ENCODE measurements at regions not wholly inside any gene's neighbourhood (a gene's known extent, or its start where the extent isn't known, plus 50 kb on each side); places are given as distances from the start of the nearest gene placed in this dataset.
"Not testable (repeated sequence)": the region's sequence is repeated elsewhere in the genome, so short reads cannot be mapped to it uniquely, and the experiment has no call there.

DNA sequence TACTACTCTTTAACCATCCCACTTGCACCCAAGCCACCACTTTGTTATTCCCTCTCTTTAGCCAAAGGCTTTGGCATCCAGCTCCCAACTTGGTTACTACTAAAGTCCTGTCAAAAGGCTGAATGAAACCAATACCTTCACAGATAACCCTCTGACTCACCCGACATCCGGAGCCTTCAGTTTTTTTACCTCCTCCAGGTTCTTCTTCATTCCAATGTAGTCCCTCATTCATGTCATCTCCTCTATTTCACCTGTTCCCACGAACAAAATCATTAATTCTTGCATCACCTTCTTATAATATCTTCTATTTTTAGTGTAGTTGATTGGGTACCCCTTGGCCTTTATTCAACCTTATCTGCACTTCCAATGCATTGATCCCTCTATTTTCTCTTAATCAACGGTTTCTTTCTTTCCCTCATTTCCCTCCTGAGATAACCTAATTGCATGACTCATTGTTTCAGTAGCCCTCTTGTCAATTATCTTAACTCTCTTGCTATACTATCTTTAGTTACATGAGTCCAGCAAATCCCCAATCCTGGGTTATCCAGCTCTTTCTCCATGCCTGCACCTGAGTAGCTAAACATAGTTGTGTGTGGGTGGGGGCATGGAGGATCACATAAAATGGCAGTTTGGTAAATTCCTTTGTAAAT lies 87.2 kb upstream of the COL1A2 start:
- no peak for DNase-seq (ENCODE audit: low spot score)

DNA sequence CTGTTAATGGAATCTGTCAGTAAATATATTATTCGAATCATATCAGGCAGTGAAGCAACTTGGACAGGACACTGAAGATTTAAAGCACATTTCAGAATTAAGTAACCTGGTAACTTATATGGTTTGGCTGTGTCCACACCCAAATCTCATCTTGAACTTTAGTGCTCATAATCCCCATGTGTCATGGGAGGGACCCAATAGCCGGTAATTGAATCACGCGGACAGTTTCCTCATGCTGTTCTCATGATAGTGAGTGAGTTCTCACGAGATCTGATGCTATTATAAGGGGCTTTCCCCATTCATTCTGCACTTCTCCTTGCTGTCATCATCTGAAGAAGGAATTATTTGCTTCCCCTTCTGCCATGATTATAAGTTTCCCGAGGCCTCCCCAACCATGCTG lies 83.2 kb upstream of the COL1A2 start:
- no peak for DNase-seq (ENCODE audit: low spot score)

DNA sequence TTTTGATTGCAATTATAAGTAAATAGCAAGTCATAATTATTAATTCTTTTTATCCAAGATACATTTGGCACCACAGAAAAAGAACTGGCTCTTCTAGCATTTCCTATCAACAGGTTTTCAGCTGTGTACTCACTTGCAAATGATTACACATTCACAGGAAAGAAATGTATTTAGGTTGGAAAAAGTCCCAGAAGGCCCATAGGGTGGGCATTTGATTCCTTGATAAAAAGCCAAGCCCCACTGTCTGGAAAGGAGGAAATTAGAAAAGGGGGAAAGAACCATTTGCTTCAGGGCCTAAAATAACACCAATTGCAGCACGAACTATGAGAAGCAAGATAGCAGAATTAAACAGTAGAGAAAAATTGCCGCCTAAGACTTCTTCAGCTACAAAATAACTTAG lies 80.8 kb upstream of the COL1A2 start:
- no peak for DNase-seq (ENCODE audit: low spot score)

DNA sequence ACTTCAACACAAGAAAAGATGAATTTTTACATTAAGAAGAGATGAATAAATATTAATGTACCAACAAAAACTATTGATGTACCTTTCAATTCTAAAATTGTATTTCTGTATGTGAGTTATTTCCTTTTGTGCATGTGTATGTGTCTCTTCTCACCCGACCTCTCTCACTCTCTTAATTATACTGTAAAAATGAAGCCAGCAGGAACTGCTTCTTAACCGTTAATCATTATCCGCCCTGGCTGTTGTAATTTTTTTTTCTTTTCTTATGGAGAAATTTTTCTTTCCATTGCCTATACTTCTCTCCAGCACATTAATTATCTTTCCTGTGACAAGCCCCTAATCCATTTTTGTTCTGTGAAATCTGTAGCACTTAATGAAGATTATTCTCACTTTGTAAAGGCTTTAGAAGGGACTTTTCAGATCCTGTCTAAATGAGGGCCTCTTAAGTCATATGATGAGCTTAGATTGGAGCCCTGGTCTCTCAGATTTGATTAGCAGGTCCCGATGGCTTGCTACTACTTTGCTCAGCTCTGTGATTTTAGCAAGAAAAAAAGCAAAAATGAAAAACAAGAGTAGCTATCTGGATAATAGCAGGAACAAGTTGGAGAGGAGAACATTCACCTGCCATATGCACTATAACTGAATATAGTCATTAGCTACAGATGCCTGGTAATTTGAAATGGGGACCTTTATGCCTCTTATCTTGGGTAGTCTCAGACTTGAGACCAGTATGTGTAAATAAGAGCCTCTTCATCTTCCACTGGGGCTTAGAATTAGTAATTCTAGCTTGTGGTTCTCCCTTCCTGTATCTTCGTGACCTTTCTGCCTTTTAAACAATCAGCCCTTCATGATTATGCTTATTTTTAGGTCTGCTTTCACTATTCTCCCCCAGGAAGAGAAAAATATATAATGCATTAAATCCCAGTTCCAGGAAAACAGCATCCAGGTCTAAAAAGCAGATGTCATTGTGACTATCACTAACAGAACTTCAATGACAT lies 80.0 kb upstream of the COL1A2 start:
- peak; percentile 48 for DNase-seq (ENCODE audit: low spot score)

DNA sequence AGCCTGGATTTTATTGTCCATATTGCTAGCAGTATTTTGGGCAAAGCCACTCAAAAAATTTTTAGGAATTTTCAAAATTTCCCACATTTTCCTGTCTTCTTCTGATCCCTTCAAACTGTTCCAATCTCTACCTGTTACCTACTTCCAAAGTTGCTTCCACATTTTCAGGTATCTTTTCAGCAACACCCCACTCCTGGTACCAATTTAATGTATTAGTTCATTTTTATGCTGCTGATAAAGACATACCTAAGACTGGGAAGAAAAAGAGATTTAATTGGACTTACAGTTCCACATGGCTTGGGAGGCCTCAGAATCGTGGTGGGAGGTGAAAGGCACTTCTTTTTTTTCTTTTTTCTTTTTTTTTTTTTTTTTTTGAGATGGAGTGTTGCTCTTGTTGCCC lies 73.6 kb upstream of the COL1A2 start:
- not testable (repeated sequence) for DNase-seq (ENCODE audit: low spot score)

DNA sequence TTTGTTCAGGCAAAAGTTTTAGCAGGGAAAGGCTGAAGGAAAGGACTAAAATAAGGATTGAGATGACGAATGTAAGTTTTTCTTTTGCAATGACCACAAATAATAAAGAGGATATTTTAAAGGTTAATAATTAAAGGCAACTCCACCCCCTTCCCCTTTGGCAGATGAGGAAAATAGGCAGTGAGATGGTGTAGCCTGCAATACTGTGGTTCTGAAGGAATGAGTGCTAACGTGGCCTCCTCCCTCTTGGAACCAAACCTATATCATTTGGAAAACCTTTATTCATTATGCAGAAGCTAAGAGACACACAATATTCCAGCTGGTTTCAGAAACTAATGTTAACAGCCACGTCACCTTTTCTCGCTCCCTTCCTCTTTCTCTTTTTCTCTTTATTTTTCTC lies 70.9 kb upstream of the COL1A2 start:
- DNase-seq (ENCODE audit: low spot score), result no peak

DNA sequence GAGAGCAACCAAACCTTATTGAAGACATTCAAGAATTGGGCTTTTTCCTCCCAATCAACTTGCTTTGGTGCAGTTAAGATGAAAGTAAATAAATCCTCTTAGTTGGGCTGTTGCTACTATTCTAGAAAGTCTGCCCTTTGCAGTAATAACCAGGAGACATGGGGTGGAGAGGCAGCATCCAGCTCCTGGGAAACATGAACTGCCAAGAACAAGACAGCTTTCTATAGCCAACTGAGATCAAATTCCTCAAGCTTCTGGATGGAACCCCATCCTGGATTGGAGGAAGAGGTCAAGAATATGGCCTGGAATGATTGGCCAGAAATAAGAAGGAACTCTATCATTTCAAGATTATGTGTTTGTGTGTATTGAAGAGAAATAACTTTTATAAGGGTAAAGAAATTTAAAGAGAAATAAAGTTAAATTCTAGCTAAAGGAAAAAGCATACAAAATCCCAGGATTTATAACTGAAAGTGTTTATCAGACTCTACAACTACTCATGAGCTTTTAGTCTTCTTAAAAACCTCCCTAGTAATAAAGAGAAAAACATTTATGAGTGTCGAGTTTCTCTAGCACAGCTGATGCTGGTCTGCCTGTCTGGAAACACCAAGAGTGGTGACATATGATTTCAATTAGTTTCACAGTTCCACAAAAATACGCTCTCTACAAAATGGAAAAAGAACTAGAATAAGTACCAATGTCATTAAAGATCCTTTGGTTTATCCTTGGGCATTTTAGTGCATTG lies 70.1 kb upstream of the COL1A2 start:
- DNase-seq (ENCODE audit: low spot score), result no peak

DNA sequence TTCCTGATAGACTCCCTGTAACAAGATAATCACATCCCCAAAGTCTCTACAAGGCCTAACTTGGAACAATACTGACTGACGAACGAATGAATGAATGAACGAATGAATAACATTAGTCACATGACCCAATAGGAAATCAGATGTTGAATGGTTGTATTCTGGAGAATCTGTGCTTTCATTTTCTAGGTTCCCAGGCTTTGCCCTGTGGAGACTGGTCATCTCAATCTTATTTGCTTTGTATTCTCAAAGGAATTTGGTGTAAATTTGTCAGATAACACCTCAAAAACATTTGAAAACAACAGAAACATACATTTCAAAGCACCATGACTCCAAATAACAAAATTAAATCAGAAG lies 69.6 kb upstream of the COL1A2 start:
- DNase-seq (ENCODE audit: low spot score), result no peak

DNA sequence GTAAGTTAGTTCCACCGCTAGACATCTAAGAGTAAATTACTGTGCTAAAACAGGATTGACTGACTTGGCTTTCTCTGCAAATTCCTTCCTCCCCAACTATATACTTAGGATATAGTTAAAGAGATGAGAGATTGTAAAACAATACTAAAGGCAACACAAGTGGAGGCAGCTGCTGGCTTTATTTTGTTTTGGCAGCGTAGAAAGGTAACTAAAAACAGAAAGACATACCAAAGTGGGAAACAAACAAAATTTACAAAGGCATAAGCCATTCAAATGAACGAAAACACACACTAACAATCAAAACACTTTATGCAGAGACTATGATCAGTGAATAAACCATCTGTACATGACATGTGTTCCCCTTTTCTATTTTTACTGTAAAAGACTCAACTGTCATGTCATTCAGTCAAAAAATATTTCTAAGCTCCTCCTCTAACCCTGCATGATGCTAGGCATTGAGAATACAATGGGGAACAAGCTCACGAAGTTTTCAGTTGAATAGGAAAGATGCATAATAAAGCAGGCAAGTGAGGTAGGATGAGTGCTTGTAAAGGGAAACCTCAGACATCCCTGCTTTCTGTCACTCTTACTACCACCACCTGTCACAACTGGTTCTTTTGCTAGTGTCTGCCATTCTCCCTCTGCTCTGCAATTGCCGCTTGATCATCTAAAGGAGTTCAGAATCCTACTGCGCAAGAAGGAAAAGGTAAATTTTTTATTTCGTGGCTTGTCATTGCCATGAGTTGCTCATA lies 64.2 kb upstream of the COL1A2 start:
- DNase-seq (ENCODE audit: low spot score), result peak; percentile 64

DNA sequence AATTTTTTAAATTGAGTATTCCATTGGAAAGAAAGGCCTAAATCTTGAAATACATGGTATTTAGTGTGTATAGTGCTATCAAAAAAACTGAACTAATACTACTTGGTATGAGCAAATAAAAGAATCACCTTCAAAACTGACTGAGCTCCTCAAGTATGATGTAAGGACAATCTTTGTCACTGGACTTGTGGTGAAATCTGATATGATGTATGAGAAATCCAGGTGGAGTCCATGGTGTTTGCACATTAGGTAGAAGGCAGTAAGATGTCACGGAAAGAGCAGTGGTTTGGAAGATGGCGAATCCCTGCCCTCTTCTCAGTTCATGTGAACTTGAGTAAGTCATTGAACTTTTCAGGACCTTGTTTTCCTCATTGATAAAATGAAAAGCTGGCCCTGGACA lies 62.1 kb upstream of the COL1A2 start:
- no peak for DNase-seq (ENCODE audit: low spot score)

DNA sequence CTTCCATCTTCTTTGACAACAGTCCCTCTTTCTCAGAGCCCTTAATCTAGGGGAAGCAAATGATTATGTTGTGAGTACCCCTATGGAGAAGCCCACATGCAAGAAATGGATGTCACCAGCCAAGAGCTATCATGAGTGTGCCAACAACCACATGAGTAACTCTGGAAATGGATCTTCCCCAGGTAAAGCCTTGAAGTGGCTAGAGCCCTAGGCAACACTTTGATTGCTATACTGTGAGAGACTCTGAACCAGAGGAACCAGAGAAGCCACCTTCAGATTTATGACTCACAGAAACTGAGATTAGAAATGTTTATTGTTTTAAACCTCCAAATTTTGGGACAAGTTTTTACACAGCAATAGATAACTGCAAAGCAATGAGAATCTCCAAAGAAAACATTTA lies 60.9 kb upstream of the COL1A2 start:
- DNase-seq (ENCODE audit: low spot score), result no peak

DNA sequence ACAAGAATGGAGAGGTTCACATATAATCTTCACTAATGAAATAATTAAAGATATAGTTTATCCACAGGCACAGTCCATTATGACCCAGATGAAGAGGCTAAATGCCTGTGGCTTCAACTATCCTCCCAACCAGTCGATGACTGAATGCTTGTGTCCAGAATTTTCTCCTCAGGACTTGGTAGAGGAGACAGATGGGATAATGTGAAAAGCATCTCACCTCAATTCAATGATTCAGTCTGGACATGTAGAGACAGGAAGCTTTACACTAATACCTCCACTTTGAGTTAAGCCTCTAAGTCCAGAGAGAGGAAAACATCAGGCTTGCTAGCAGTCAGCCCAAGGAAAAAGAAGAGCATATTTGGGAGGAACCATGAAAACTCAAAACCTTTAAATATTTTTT lies 59.1 kb upstream of the COL1A2 start:
- DNase-seq (ENCODE audit: low spot score), result no peak

DNA sequence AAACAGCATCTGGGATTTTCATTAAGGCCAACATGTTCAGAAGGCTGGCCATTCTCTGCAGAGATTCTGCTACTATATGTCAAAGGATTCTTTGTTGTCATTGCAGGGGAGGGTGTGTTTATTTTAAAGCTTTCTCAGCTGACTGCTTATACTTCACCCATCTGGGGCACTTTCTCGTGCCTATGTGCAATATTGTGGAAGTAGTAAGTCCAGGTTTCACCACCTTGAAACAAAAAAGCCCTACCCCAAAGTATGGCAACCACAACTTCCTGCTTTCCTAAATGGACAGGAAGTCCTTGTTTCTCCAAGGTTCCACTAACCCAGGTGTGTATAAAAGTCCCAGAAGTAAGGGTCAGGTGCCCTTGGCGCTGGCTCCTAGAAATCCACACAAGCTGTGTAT lies 58.7 kb upstream of the COL1A2 start:
- DNase-seq (ENCODE audit: low spot score), result no peak

DNA sequence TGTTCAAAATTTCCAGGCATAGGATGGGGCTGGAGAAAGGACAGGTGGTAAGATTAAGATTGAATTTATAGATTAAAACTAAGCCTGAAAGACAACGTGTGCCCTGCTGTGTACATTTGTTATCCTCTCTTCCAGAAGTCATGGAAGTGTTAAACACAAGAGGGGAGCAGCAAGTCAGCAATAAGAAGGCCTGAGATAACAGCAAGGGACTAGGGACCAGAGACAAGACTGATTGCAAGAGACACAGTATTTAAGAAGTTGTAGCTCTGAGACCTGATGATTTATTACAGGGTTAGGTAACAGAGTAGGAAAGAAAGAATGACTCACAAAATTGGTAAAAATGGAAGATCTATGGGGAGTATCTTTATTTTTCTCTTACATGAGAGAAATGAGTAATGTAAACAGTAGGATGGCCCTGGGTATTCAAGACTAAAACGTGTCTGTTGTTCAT lies 55.7 kb upstream of the COL1A2 start:
- DNase-seq (ENCODE audit: low spot score), result peak; percentile 15

DNA sequence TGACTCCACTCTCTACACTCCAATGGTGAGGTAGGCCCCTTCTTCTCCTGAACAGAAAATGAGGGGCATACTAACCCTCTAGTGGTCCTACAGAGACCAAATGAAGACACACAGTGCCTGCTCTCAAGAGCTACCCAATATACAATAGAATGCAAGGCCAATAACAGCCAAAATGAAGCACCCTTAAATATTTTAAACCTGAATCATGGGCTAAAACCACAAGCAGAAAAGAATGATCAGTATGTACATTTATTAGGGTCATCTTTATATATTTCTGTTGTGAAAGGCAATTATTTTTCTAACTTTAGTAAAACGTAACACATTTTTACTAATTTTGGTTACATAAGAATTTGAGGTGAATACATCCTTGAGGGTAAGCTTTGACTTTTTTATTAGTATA lies 49.9 kb upstream of the COL1A2 start:
- DNase-seq (ENCODE audit: low spot score), result no peak

Data from SK-N-DZ (cell line).